DMS114 treated with DMSO at 0.1 percent for 48 hours (cell line): ENCODE measurements at regions not wholly inside any gene's neighbourhood (a gene's known extent, or its start where the extent isn't known, plus 50 kb on each side); places are given as distances from the start of the nearest gene placed in this dataset.
"Not testable (repeated sequence)": the region's sequence is repeated elsewhere in the genome, so short reads cannot be mapped to it uniquely, and the experiment has no call there.

Experiments used
- DNase-seq: peaks from one replicate; lab custom pipeline; 2025; ENCODE audit not compliant: unreplicated experiment; lab: John Stamatoyannopoulos, UW

DNA sequence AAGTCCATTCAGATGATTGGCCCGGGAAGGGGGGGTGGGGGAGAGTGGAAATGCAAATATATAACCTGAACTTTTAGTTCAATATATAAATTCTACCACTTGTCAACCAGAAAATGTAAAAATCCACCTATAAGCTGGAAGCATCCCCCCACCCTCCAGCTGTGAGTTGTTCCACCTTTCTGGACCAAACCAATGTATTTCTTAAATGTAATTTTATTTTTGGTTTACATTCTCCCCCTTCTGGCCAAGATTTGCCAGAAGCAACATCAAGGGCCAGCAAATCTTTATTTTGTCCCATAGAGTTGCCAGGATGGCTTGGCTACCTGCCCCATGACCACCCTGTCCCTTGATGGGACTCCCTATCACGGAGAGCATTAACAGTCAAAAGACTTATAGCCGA is 545.7 kb downstream of the TBL1XR1 start:
- no peak for DNase-seq

- DNase-seq, result no peak
Measured at GRCh38 chr3:176650478-176650877, 546.8 kb downstream of the TBL1XR1 start.

- no peak for DNase-seq
Measured at GRCh38 chr3:176647987-176648386, 549.3 kb downstream of the TBL1XR1 start.

DNA sequence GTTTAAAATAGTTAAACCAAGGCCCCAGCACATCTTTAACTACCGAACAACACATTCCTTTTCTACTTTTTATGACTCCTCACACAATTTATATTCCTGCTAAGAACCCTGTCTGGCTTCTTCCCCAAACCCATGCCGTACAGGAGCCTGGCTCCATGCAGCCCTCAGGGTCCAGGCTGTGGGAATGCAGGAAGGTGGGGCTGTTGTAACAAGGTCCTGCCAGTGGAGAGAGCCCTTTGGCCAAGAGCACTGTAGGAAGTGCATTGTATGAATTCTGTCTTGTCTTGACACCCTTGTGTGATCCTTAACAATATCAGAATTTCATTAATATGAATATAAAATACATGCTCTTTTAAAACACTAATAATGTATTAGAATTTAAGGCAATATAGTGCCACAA is 563.8 kb downstream of the TBL1XR1 start:
- DNase-seq, result no peak

DNA sequence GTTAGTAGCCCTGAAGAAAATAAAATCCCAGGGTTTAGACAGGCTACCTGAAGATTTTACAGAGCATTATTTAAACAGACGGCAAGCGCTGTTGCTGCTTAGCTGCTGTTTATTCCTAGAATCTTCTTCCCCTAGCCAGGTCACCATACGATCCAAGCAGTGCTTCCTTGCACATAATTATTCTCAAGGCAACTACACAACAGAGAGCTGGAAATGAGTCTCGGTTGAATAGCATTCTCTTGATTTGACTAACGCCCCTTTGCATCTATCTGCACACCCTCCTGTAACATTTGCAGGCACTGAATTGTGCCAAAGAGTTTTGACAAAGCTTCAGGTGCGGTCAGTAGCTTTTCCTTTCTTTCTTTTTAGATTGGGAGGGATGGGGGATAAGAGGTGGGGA is 564.4 kb downstream of the TBL1XR1 start:
- no peak for DNase-seq

- no peak for DNase-seq
Measured at GRCh38 chr3:176631165-176631564, 566.1 kb downstream of the TBL1XR1 start.

DNA sequence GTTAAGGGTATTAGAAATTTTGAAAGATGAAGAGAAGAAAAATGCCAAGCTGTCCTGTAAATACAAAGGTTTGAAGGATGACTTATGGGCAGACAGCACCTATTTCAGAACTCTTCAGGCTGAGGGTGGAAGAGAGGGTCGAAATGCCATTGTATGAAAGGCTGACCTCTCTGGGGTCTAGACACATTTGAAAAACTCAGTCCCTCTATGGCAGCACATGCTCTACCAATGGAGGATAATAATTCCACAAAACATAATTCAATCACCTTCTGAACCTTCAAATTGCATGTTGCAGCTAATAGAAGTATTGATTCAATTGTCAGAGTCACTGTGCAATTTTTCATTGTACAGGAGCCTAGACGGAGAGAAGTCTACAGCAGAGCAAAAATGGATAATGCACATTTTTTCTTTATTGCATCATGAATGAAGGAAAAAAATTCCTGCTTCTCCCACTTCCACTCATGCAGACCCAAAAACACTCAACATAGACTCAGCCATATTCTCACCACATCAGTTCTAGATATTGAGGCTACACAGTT is 569.1 kb downstream of the TBL1XR1 start:
- DNase-seq, result no peak

GRCh38 chr3:176623468-176624150 is 573.7 kb downstream of the TBL1XR1 start:
- no peak for DNase-seq

DNA sequence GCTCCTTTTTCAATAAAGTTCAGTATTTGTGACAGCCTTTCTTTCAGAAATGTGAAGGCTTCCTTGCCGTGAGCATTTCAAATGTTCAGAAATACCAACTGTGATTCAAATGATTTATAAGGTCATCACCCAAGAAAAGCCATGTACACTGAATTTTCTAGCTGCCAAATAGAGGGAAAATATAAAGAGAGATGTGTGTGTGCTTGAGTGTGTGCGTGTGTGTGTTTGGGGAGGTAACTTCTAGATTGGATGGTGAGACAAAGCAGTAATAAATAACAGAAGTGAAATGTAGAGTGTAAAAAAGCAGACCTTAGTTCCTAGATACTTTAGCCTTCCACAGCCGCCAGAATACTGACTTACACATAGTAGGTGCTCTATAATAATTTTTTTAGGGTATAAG is 577.4 kb downstream of the TBL1XR1 start:
- no peak for DNase-seq

GRCh38 chr3:176615826-176616225 is 581.5 kb downstream of the TBL1XR1 start:
- DNase-seq, result no peak

GRCh38 chr3:176611703-176612102 is 585.6 kb downstream of the TBL1XR1 start:
- DNase-seq, result no peak

DNA sequence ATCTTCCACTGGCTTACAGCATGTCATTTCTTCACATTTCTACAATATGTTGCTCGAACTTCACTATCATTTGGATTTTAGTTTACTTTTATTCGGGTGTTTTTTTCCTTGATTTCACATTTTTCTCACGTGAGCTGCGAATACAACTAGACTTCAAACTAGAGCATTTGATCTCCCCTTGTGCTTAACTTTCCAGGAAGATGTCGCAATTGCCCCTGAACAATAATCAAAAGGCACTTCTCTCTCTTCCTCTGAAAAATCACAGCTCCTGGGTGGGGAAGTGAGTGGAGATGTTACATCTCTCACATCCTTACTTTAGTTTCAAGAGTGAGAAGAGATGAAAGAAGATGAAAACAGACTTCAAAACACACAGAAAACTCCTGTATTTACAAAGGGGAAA is 587.9 kb downstream of the TBL1XR1 start:
- no peak for DNase-seq

DNA sequence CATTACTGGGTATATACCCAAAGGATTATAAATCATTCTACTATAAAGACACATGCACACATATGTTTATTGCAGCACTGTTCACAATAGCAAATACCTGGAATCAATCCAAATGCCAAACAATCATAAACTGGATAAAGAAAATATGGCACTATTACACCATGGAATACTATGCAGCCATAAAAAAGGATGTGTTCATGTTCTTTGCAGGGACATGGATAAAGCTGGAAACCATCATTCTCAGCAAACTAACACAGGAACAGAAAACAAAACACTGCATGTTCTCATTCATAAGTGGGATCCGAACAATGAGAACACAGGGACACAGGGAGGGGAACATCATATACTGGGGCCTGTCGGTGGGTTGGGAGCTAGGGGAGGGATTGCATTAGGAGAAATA is 591.7 kb downstream of the TBL1XR1 start:
- not testable (repeated sequence) for DNase-seq

GRCh38 chr3:176595307-176595706 is 602.0 kb downstream of the TBL1XR1 start:
- DNase-seq, result no peak

DNA sequence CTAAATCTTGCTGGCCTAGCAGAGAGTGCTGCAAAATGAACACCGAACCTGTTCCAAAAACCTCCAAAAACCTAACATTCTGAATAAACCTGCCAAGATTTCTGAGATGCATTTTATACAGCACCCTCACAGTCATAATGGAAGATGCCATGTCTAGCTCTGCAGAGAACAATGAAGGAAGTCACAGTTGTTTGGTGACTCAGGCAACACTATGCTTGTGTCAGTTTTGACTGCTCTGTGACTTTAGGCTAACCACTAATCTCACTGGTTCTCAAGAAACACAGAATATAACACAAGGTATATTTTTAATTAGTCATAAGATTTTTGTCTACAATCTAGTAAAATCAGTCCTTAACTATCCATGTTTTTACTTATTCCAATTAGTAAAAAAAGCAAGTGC is 606.6 kb downstream of the TBL1XR1 start:
- no peak for DNase-seq

GRCh38 chr3:176587089-176587488 is 610.2 kb downstream of the TBL1XR1 start:
- no peak for DNase-seq

- DNase-seq, result no peak
Measured at GRCh38 chr3:176584413-176585176, 612.7 kb downstream of the TBL1XR1 start.

DNA sequence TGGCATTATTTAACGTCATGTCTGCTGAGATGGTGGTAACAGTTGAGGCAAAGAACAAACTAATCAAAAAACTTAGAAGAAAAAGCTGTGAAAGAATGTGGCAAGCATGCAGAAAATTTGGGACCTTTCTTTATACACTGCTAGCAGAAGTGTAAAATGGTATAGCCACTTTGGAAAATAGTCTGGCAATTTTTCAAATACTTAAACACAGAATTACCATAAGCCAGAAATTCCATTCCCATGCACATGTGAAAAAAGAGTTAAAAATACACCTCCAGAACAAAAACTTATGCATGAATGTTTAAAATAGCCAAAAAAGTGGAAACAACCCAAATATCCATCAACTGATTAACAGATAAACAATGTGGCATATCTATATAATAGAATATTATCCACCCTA is 613.3 kb downstream of the TBL1XR1 start:
- no peak for DNase-seq

DNA sequence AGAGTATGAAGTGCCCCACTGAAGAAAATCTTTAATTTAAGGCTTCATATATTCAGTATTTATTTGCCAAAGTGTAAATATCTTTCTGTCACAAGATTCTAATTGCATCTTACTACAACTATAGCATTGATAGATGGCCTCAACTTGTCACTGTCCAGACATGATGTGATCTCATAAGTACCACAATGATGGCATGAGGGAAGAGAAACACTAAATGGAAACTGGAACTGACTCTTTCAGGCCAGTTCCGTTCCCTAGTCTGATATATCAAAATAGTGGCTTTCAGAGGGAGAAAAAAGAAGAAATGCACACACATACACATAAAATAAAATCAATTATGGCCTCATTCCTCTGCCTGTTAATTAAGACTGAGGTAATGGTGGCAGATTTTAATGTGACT is 615.7 kb downstream of the TBL1XR1 start:
- DNase-seq, result no peak

GRCh38 chr3:176579711-176580185 is 617.5 kb downstream of the TBL1XR1 start:
- DNase-seq, result no peak

DNA sequence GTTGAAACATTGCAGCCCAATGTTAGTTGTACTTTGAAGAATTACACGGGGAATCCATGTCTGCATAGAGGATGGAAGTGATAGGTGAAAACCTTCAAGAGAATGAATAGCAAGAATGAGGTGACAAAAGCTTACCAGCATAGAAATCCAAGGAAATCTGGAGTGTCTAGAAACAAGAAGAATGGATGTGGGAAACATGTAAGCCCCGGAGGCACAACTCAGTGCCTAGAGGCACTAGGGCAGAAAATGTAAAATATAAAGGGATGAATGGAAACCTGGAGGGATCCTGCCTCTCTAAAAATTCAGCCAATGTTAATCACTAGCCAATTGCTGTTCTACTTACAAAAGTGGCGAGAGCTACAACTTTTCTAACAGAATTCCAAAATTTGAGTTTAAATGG is 619.0 kb downstream of the TBL1XR1 start:
- DNase-seq, result no peak

DNA sequence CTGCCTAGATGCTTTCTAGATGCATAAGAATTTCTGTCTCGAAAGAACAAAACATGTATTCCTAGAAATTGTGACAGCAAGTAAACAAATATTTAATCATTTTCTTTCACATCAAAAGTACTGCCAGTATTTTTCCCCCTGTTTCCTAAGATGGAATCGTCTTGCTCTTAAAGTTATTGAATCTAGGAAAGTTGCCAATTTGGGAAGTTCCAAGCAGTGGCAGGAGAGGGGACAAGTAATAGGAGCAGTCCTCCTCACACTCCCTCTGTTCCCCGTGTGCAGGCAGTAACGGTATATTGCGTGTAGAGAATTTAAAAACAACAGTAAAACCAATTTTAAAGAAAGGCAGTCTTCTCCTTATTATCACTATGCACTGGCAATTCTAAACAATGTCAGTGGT is 619.8 kb downstream of the TBL1XR1 start:
- no peak for DNase-seq
